ENCODE measurements at regions not wholly inside any gene's neighbourhood (a gene's known extent, or its start where the extent isn't known, plus 50 kb on each side); places are given as distances from the start of the nearest gene placed in this dataset.

- no peaks in the 10 kb centered on the region for H3K27me3 Mint-ChIP-seq (ENCODE audit: insufficient read depth, low read depth, poor library complexity)
- H3K79me2 ChIP-seq (replicated peaks; ENCODE audit: insufficient read depth): no peaks in the 10 kb centered on the region
- no peak for TF ChIP-seq ETS1 (IDR thresholded peaks at IDR 0.05)
- TF ChIP-seq EZH2phosphoT487 (IDR thresholded peaks at IDR 0.05; ENCODE audit: unreplicated experiment): no peak
- no peak for TF ChIP-seq POLR2AphosphoS5 (IDR thresholded peaks at IDR 0.05; ENCODE audit: low read depth)
- no peaks in the 10 kb centered on the region for H3K9me2 ChIP-seq (ENCODE audit: insufficient read depth)
- H3K4me1 Mint-ChIP-seq: no peaks in the 10 kb centered on the region
- H3K4me1 ChIP-seq (ENCODE audit: insufficient read depth): no peaks in the 10 kb centered on the region
- DNase-seq (ENCODE audit: low spot score) (no peak), ATAC-seq (no peak)
- no peaks in the 10 kb centered on the region for H3K9me3 Mint-ChIP-seq
- no peaks in the 10 kb centered on the region for H4K20me1 ChIP-seq (replicated peaks; ENCODE audit: insufficient read depth)
- H3K4me3 ChIP-seq: no peak overlapping the region
- H2AFZ ChIP-seq: no peak overlapping the region
- no peaks in the 10 kb centered on the region for H3K27me3 ChIP-seq (ENCODE audit: insufficient read depth)
- no peaks in the 10 kb centered on the region for H3K36me3 Mint-ChIP-seq (ENCODE audit: low read depth)
- H3K4me3 Mint-ChIP-seq: no peak overlapping the region
- no peaks in the 10 kb centered on the region for H3F3A ChIP-seq (replicated peaks; ENCODE audit: low read depth)
- no peak overlapping the region for H3K27ac Mint-ChIP-seq
- no peak overlapping the region for H3K27ac ChIP-seq (ENCODE audit: low read depth)
- H3K4me2 ChIP-seq: no peak overlapping the region
- no peaks in the 10 kb centered on the region for H3K36me3 ChIP-seq (ENCODE audit: insufficient read depth)
Measured at GRCh38 chr13:85473144-85473543, 326.1 kb downstream of the SLITRK6 start.

GRCh38 chr13:85469320-85469719 lies 329.9 kb downstream of the SLITRK6 start:
- Histone ChIP-seq H3K27ac (ENCODE audit: low read depth) (no peak overlapping the region), H3K79me2 (replicated peaks; ENCODE audit: insufficient read depth) (no peaks in the 10 kb centered on the region), H2AFZ (no peak overlapping the region), H3K36me3 (ENCODE audit: insufficient read depth) (no peaks in the 10 kb centered on the region), H3K9me2 (ENCODE audit: insufficient read depth) (no peaks in the 10 kb centered on the region), H4K20me1 (replicated peaks; ENCODE audit: insufficient read depth) (no peaks in the 10 kb centered on the region), H3K4me2 (no peak overlapping the region), H3K27me3 (ENCODE audit: insufficient read depth) (no peaks in the 10 kb centered on the region), H3F3A (replicated peaks; ENCODE audit: low read depth) (no peaks in the 10 kb centered on the region), H3K4me3 (no peak overlapping the region), H3K4me1 (ENCODE audit: insufficient read depth) (no peaks in the 10 kb centered on the region)
- H3K4me1 Mint-ChIP-seq: no peaks in the 10 kb centered on the region
- ATAC-seq (no peak), DNase-seq (ENCODE audit: low spot score) (no peak)
- H3K9me3 Mint-ChIP-seq: no peaks in the 10 kb centered on the region
- no peak overlapping the region for H3K27ac Mint-ChIP-seq
- no peaks in the 10 kb centered on the region for H3K27me3 Mint-ChIP-seq (ENCODE audit: insufficient read depth, low read depth, poor library complexity)
- no peak overlapping the region for H3K4me3 Mint-ChIP-seq
- no peaks in the 10 kb centered on the region for H3K36me3 Mint-ChIP-seq (ENCODE audit: low read depth)
- TF ChIP-seq REST (IDR thresholded peaks at IDR 0.05; ENCODE audit: unreplicated experiment): no peak
- no peak for TF ChIP-seq CTCF (conservative IDR thresholded peaks at IDR 0.05; ENCODE audit: low read depth in 2 of 2)
- no peak for TF ChIP-seq ETS1 (IDR thresholded peaks at IDR 0.05)
- no peak for TF ChIP-seq STAT1 (IDR thresholded peaks at IDR 0.05; ENCODE audit: unreplicated experiment)
- no peak for TF ChIP-seq ZNF462 (CRISPR knock-in tag; IDR thresholded peaks at IDR 0.05)
- TF ChIP-seq POLR2AphosphoS5 (IDR thresholded peaks at IDR 0.05; ENCODE audit: low read depth): no peak
- no peak for TF ChIP-seq CREB1 (CRISPR knock-in tag; IDR thresholded peaks at IDR 0.05; ENCODE audit: low read depth)
